GM23338 (cell line): ENCODE measurements at regions not wholly inside any gene's neighbourhood (a gene's known extent, or its start where the extent isn't known, plus 50 kb on each side); places are given as distances from the start of the nearest gene placed in this dataset.

Experiments
- ATAC-seq: fragments of 200-7000 bp; cut with Tn5 transposase; 3 replicates; pipeline ENCODE4 v1.9.1; 2020
- DNase-seq: peaks from one replicate; pipeline ENCODE4 v3.0.0-alpha.2; 2015; ENCODE audit warnings: low spot score
- H2AFZ ChIP-seq: fragments of 200-600 bp; sonication (generic); 2 replicates; pipeline ENCODE4 v1.8.0; 2016; ENCODE audit warnings: antibody characterized with exemption, mild to moderate bottlenecking, moderate library complexity
- H3F3A ChIP-seq: fragments of 200-600 bp; sonication (generic); replicated peaks from 2 replicates; pipeline ENCODE4 v1.8.0; 2017; ENCODE audit warnings: antibody characterized with exemption, mixed run types, low read depth
- H3K27ac ChIP-seq: fragments of 200-600 bp; sonication (generic); 2 replicates; pipeline ENCODE4 v1.6.1; 2016; ENCODE audit warnings: low read depth
- H3K27me3 ChIP-seq: fragments of 200-600 bp; sonication (generic); 2 replicates; pipeline ENCODE4 v1.8.0; 2016; ENCODE audit warnings: mild to moderate bottlenecking, mixed run types, moderate library complexity; ENCODE audit not compliant: insufficient read depth
- H3K36me3 ChIP-seq: fragments of 200-600 bp; sonication (generic); 2 replicates; pipeline ENCODE4 v1.8.0; 2016; ENCODE audit warnings: mild to moderate bottlenecking; ENCODE audit not compliant: insufficient read depth
- H3K4me1 ChIP-seq: fragments of 200-600 bp; sonication (generic); 2 replicates; pipeline ENCODE4 v1.8.0; 2016; ENCODE audit warnings: mild to moderate bottlenecking, moderate library complexity; ENCODE audit not compliant: insufficient read depth
- H3K4me2 ChIP-seq: fragments of 200-600 bp; sonication (generic); 2 replicates; pipeline ENCODE4 v1.7.1; 2017; ENCODE audit warnings: mixed run types
- H3K4me3 ChIP-seq: fragments of 200-600 bp; sonication (generic); 2 replicates; pipeline ENCODE4 v1.6.1; 2016; ENCODE audit warnings: mixed run types
- H3K79me2 ChIP-seq: fragments of 200-600 bp; sonication (generic); replicated peaks from 2 replicates; pipeline ENCODE4 v1.8.0; 2017; ENCODE audit warnings: mild to moderate bottlenecking; ENCODE audit not compliant: insufficient read depth
- H3K9me2 ChIP-seq: fragments of 200-600 bp; sonication (generic); 2 replicates; pipeline ENCODE4 v1.8.0; 2017; ENCODE audit not compliant: insufficient read depth
- H4K20me1 ChIP-seq: fragments of 200-600 bp; sonication (generic); replicated peaks from 2 replicates; pipeline ENCODE4 v1.8.0; 2017; ENCODE audit warnings: mild to moderate bottlenecking; ENCODE audit not compliant: insufficient read depth
- H3K27ac Mint-ChIP-seq: 2 replicates; pipeline ENCODE4 v1.8.0; 2020; ENCODE audit warnings: inconsistent platforms, mild to moderate bottlenecking, moderate library complexity, mixed read lengths
- H3K27me3 Mint-ChIP-seq: 3 replicates; pipeline ENCODE4 v1.8.0; 2022; ENCODE audit warnings: low read depth, mild to moderate bottlenecking, moderate library complexity, mixed read lengths, inconsistent platforms; ENCODE audit not compliant: insufficient read depth, poor library complexity
- H3K36me3 Mint-ChIP-seq: 3 replicates; pipeline ENCODE4 v1.8.0; 2021; ENCODE audit warnings: low read depth, mild to moderate bottlenecking, inconsistent platforms, moderate library complexity, mixed read lengths
- H3K4me1 Mint-ChIP-seq: 3 replicates; pipeline ENCODE4 v1.8.0; 2020; ENCODE audit warnings: mild to moderate bottlenecking, inconsistent platforms, mixed read lengths
- H3K4me3 Mint-ChIP-seq: 3 replicates; pipeline ENCODE4 v1.8.0; 2021; ENCODE audit warnings: moderate library complexity, mild to moderate bottlenecking, inconsistent platforms, mixed read lengths
- H3K9me3 Mint-ChIP-seq: 3 replicates; pipeline ENCODE4 v1.8.0; 2020; ENCODE audit warnings: moderate library complexity, mild to moderate bottlenecking, inconsistent platforms, mixed read lengths
- CREB1 ChIP-seq: fragments of 250-450 bp; sonication (Bioruptor Pico); IDR thresholded peaks from 2 replicates; pipeline ENCODE4 v1.5.0; 2020; ENCODE audit warnings: low read depth, mild to moderate bottlenecking, moderate library complexity
- CTCF ChIP-seq, 2 experiments: fragments of 200-600 bp in 1 of 2; sonication (generic) in 1 of 2; conservative IDR thresholded peaks; 2 replicates each; pipeline versions ENCODE4 v1.5.1 to v1.6.1; 2016 to 2017; ENCODE audit warnings: antibody characterized with exemption in 2 of 2, low read depth in 2 of 2, mild to moderate bottlenecking in 2 of 2, moderate library complexity in 1 of 2
- ETS1 ChIP-seq: IDR thresholded peaks from 2 replicates; pipeline ENCODE4 v1.6.1; 2016; ENCODE audit warnings: antibody characterized with exemption
- EZH2 ChIP-seq: fragments of 200-600 bp; sonication (generic); IDR thresholded peaks from one replicate; pipeline ENCODE4 v1.8.0; 2017; ENCODE audit warnings: antibody characterized with exemption, mild to moderate bottlenecking, low read depth; ENCODE audit not compliant: unreplicated experiment
- EZH2phosphoT487 ChIP-seq: fragments of 200-600 bp; sonication (generic); IDR thresholded peaks from one replicate; pipeline ENCODE4 v1.8.1; 2018; ENCODE audit warnings: antibody characterized with exemption; ENCODE audit not compliant: unreplicated experiment
- JUNB ChIP-seq: IDR thresholded peaks from one replicate; pipeline ENCODE4 v1.6.1; 2016; ENCODE audit warnings: antibody characterized with exemption; ENCODE audit not compliant: unreplicated experiment
- NANOG ChIP-seq: IDR thresholded peaks from 2 replicates; pipeline ENCODE4 v1.6.1; 2016; ENCODE audit warnings: antibody characterized with exemption, borderline replicate concordance
- POLR2AphosphoS5 ChIP-seq: IDR thresholded peaks from 2 replicates; pipeline ENCODE4 v1.6.1; 2016; ENCODE audit warnings: antibody characterized with exemption, low read depth
- REST ChIP-seq: IDR thresholded peaks from one replicate; pipeline ENCODE4 v1.6.1; 2018; ENCODE audit warnings: antibody characterized with exemption; ENCODE audit not compliant: unreplicated experiment
- STAT1 ChIP-seq: IDR thresholded peaks from one replicate; pipeline ENCODE4 v1.6.1; 2016; ENCODE audit warnings: antibody characterized with exemption; ENCODE audit not compliant: unreplicated experiment
- ZNF114 ChIP-seq: fragments of 250-450 bp; sonication (Bioruptor Pico); IDR thresholded peaks from 2 replicates; pipeline ENCODE4 v1.5.0; 2020; ENCODE audit warnings: mild to moderate bottlenecking, moderate library complexity
- ZNF331 ChIP-seq: fragments of 250-450 bp; sonication (Bioruptor Pico); IDR thresholded peaks from 2 replicates; pipeline ENCODE4 v1.5.0; 2020; ENCODE audit warnings: low read depth, mild to moderate bottlenecking, moderate library complexity
- ZNF462 ChIP-seq: fragments of 250-450 bp; sonication (Bioruptor Pico); IDR thresholded peaks from 2 replicates; pipeline ENCODE4 v1.5.0; 2020; ENCODE audit warnings: mild to moderate bottlenecking, moderate library complexity

- Mint-ChIP-seq H3K4me3 (no peak overlapping the region), H3K27me3 (peaks cover 11% of the 10 kb centered on the region), H3K27ac (no peak overlapping the region), H3K4me1 (no peaks in the 10 kb centered on the region; the same call in 2 of the 3 replicates), H3K9me3 (peaks cover 21% of the 10 kb centered on the region), H3K36me3 (peaks cover 10% of the 10 kb centered on the region; the same call in 2 of the 3 replicates)
- H3K79me2 ChIP-seq = no peaks in the 10 kb centered on the region
- no peaks in the 10 kb centered on the region for H3K4me1 ChIP-seq
- 0 out of 2 replicates have a peak, but pooled peaks cover 4% of the 10 kb centered on the region for H3K9me2 ChIP-seq
- no peak for DNase-seq
- no peaks in the 10 kb centered on the region for H3F3A ChIP-seq
- TF ChIP-seq POLR2AphosphoS5 (no peak), NANOG (no peak), STAT1 (no peak), CREB1 (CRISPR knock-in tag) (no peak), EZH2phosphoT487 (no peak), ETS1 (no peak), CTCF (conservative IDR thresholded peaks at IDR 0.05; ENCODE audit: low read depth in 2 of 2) (no peak), ZNF462 (CRISPR knock-in tag) (no peak), EZH2 (no peak), ZNF114 (CRISPR knock-in tag) (no peak), REST (no peak), JUNB (no peak), ZNF331 (CRISPR knock-in tag) (no peak)
- H2AFZ ChIP-seq = no peak overlapping the region
- H3K27me3 ChIP-seq = no peaks in the 10 kb centered on the region
- no peak overlapping the region for H3K4me3 ChIP-seq
- no peak for ATAC-seq
- H4K20me1 ChIP-seq = no peaks in the 10 kb centered on the region
- no peak overlapping the region for H3K27ac ChIP-seq
- no peaks in the 10 kb centered on the region for H3K36me3 ChIP-seq
- H3K4me2 ChIP-seq = no peak overlapping the region
Measured at GRCh38 chr13:111948811-111949210, 118.1 kb upstream of the SOX1 start.
